ENCODE measurements at regions not wholly inside any gene's neighbourhood (a gene's known extent, or its start where the extent isn't known, plus 50 kb on each side); places are given as distances from the start of the nearest gene placed in this dataset.
"Not testable (repeated sequence)": the region's sequence is repeated elsewhere in the genome, so short reads cannot be mapped to it uniquely, and the experiment has no call there.

DNA sequence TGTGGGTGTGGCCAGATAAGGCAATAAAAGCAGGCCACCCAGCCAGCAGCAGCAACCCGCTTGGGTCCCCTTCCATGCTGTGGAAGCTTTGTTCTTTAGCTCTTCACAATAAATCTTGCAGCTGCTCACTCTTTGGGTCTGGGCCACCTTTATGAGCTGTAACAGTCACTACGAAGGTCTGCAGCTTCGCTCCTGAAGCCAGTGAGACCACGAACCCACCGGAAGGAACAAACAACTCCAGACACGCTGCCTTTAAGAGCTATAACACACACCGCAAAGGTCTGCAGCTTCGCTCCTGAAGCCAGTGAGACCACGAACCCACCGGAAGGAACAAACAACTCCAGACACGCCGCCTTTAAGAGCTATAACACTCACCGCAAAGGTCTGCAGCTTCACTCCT lies 172.1 kb upstream of the AGTR1 start:
- TF ChIP-seq CTCF (IDR thresholded peaks at IDR 0.05; ENCODE audit: insufficient read depth, low read length, poor library complexity, severe bottlenecking); EZH2phosphoT487 (conservative IDR thresholded peaks at IDR 0.05; ENCODE audit: low read length): not testable (repeated sequence)
